GM21515 (cell line): ENCODE measurements at regions not wholly inside any gene's neighbourhood (a gene's known extent, or its start where the extent isn't known, plus 50 kb on each side); places are given as distances from the start of the nearest gene placed in this dataset.

ENCODE experiments used
- ATAC-seq: cut with Tn5 transposase; IDR thresholded peaks from one replicate; pipeline ENCODE4 v1.9.1; 2021; ENCODE audit not compliant: unreplicated experiment

GRCh38 chr11:41851743-41852142 lies 392.3 kb upstream of the LRRC4C start:
- ATAC-seq, result no peak

DNA sequence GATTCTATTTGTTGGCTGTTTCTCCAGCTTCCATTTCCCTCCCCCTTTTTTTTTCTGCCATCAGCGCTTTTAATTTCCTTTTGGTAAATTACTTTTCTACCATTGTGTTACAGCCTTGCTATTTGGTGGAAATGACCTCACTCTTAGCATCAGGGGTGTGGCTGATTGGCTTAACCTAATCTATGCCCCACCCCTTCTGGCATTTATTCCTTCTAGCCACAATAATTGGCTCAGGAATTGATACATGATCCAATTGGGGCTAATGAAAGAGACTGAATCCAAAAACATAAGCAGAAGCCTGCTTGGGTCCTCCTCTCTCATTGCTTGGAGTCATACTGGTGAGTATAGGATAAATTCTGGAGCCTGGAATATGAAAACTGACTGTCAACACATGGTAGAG lies 402.4 kb upstream of the LRRC4C start:
- no peak for ATAC-seq

DNA sequence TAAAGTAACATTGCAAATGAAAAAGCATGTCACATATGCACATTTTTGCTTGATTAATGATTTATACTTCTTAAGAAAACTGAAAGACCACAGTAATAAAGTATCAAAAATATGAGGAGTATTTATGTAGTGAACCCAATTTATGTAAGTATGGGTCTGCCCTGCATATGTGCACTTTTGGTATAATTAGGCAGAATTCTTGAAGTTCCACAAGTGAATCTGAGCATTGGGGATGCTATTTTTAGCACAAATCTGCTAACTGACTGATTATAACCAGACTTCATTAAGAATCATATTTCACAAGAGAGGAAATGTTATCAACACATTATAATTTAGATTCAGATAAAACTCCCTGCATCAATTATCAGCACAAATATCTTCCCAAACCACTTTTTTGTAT lies 407.1 kb upstream of the LRRC4C start:
- ATAC-seq, result no peak

- ATAC-seq, result no peak
Observed at GRCh38 chr11:41868606-41869005, 409.2 kb upstream of the LRRC4C start.

- no peak for ATAC-seq
Observed at GRCh38 chr11:41872426-41872825, 413.0 kb upstream of the LRRC4C start.

- no peak for ATAC-seq
Observed at GRCh38 chr11:41872870-41873269, 413.4 kb upstream of the LRRC4C start.

DNA sequence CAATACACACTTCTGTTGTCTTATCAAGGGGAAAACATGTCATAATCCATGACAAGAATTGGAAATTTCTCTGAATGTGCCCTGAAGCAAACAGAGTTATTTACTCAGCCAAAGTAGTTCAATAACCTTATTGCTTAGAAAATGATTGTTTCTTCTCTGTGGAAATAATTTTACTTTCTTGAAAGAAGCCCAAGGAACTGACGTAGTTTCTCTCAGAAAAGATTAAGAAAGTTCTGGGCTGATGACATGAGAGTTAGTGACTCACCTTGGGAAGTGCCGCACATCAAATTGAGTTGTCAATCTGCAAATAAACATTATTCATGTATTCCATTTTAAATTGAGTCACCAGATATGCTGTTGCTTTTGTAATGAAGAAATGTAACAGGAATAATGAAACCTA lies 418.6 kb upstream of the LRRC4C start:
- no peak for ATAC-seq

GRCh38 chr11:41879214-41879613 lies 419.8 kb upstream of the LRRC4C start:
- no peak for ATAC-seq

GRCh38 chr11:41895081-41895480 lies 435.6 kb upstream of the LRRC4C start:
- no peak for ATAC-seq

GRCh38 chr11:41897991-41898390 lies 438.5 kb upstream of the LRRC4C start:
- no peak for ATAC-seq

- no peak for ATAC-seq
Observed at GRCh38 chr11:41917900-41918299, 458.4 kb upstream of the LRRC4C start.

DNA sequence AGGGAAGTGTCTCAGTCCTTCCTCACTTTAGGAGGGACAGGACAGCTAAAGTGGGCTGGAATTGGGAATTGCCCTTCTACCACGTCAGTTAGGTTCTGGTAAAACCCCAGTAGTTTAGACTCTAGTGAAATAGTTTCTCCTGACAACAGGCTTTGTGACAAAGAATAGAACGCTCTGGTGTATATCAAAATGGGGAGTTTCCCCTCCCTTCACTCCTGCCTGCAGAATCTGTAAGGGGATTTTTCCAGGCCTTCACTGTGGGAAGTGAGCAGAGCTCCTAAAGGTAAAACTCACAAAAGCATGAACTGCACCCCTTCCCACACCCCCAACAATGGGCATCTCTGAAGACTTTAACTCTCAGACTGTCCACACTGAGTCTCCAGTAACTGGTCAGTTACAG lies 460.9 kb upstream of the LRRC4C start:
- no peak for ATAC-seq

DNA sequence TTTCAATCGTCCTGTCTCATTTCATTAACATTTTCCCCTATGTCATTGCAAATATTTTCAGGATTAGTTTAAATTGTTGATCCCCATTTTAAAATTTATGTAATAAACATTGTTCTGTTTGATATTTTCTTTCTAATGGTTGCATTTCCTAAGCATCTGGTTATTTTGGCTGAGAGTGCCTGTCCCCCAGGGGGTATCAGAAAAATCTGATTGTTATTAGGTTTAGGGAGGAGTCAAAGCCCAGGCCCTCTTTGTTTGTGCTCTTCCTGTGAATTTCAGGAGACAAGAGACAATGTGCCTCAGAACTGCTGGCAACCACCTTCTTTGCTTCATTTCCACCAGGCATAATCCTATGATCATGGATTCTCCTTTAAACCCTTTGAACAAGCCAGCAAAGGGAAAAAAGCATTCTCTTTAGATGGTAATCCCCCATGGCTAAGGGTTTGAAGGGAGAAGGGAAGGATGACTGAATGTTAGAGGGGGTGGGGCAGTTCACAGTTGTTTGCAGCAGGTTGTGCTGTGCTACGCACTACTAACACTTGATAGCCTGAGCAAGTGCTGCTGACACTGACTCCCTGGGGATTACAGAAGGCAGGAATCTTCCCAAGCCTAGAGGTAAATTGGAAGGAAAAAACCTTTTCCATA lies 462.4 kb upstream of the LRRC4C start:
- no peak for ATAC-seq

- no peak for ATAC-seq
Observed at GRCh38 chr11:41926339-41926738, 466.9 kb upstream of the LRRC4C start.

- no peak for ATAC-seq
Observed at GRCh38 chr11:41935241-41935640, 475.8 kb upstream of the LRRC4C start.

DNA sequence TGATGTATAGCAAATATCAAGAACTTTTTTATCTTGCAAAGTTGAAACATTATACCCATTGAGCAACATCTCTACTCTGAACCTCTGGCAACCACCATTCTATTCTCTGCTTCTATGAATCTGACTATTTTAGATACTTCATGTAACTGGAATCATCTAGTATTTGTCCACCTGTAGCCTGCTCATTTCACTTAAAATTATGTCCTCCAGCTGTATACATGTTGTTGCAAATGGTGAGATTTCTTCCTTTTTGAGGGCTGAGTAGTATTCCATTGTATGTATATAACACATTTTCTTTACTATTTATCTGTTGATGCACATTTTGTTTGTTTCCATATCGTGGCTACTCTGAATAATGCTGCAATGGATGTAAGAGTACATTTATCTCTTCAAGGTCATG lies 476.3 kb upstream of the LRRC4C start:
- no peak for ATAC-seq

DNA sequence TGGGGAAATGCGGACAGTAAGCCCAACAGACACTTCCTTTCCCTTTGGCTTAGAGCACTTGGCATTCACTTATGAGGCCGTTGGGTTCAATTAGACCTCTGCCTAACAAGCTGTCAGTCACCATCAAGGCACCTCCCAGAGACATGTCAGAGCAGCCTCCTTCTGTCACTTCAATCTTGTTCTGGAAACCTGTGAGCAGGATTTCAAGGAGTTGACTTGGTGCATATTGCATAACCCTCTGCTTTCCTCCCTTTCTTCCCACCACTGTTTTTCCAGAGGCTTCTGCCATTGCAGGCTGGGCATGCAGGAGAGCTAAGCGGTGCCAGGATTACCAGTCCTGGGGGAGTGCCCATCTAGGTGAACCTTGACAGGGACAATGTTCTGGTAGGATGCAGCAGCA lies 484.2 kb upstream of the LRRC4C start:
- no peak for ATAC-seq

DNA sequence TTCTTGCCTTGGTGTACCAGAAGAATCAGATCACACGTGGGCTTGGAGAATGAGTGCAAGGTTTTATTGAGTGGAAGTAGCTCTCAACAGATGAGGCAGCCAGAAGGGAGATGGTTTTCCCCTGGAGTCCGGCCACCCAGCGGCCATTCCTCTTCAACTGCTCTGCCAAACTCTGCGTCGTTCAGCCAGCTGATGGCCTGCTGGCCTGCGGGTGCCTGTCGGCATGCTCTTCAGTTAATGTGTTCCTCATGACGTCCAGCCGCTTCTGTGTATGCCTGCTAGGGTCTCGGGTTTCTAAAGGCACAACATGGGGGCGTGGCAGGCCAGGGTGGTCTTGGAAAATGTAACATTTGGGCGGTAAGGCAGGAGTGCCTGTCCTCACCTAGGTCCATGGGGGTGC lies 487.9 kb upstream of the LRRC4C start:
- no peak for ATAC-seq

GRCh38 chr11:41950470-41951143 lies 491.2 kb upstream of the LRRC4C start:
- ATAC-seq, result no peak

- ATAC-seq, result no peak
Observed at GRCh38 chr11:41954034-41954433, 494.6 kb upstream of the LRRC4C start.

DNA sequence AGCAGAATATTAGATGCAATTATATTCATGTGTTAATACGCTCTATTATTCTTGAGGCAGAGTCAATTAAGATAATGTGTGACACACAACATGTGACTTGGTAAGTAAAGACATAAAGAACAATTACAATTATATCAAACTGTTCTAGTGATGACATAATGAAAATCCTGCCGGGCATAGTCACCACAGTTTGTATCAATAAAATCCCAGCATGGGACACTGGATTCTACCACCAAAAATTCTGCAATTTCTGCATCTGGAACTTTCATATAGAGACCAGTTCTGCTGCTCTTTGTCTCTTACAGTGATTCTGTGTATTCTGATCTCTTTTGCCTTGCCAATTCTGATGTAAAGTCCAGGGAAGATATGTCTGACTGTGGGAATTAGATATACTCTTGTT lies 495.6 kb upstream of the LRRC4C start:
- no peak for ATAC-seq

DNA sequence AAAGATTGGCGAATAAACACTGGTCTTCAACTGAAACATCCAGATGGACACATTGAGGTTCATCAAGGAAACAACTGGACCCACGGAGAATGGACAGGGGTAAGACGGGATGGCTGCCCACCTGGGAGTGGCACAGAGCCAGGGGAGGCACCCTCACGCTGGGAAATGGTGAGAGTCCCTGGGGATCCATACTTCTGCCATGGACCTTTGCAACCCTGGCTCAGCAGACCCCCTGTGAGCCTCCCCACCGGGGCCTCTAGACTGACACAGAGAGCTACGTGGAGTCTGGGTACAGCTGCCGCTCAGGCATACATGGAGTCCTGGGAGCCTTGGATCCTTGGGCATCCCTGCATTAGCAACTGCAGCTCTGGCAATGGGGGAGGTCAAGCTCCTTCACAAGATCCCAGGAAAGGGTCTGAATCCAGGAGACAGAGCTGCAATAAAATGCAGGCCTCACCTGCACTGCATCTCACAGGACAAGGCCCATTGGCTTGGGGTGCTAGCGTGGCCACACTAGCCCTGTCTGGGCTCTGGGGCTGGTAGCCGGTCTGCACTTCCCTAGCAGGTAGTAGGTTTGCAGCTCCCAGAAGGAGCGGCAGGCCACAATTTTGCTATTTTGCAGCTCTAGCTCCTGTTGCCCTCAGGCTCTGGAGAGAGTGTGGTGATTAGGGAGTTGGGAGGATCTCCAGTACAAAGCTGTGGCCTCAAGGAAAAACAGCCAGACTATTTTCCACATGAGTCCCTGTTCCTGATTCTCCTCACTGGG lies 496.4 kb upstream of the LRRC4C start:
- ATAC-seq, result no peak
